GM21367 (cell line): ENCODE measurements at regions not wholly inside any gene's neighbourhood (a gene's known extent, or its start where the extent isn't known, plus 50 kb on each side); places are given as distances from the start of the nearest gene placed in this dataset.

Source experiments
- ATAC-seq: cut with Tn5 transposase; IDR thresholded peaks from one replicate; pipeline ENCODE4 v1.9.1; 2021; ENCODE audit not compliant: unreplicated experiment

GRCh38 chr12:93101367-93101766 lies 172.3 kb upstream of the EEA1 start:
- ATAC-seq: no peak

GRCh38 chr12:93102312-93102711 lies 173.2 kb upstream of the EEA1 start:
- ATAC-seq: no peak

- no peak for ATAC-seq
Observed at GRCh38 chr12:93102744-93103143, 173.6 kb upstream of the EEA1 start.

- no peak for ATAC-seq
Observed at GRCh38 chr12:93103154-93103553, 174.1 kb upstream of the EEA1 start.

- no peak for ATAC-seq
Observed at GRCh38 chr12:93104535-93104934, 175.4 kb upstream of the EEA1 start.

- no peak for ATAC-seq
Observed at GRCh38 chr12:93106910-93107309, 177.8 kb upstream of the EEA1 start.

- ATAC-seq: no peak
Observed at GRCh38 chr12:93107514-93108312, 178.6 kb upstream of the EEA1 start.

- ATAC-seq: no peak
Observed at GRCh38 chr12:93108985-93109384, 179.9 kb upstream of the EEA1 start.

- ATAC-seq: no peak
Observed at GRCh38 chr12:93109551-93110203, 180.6 kb upstream of the EEA1 start.

GRCh38 chr12:93111773-93112172 lies 182.7 kb upstream of the EEA1 start:
- ATAC-seq: no peak

GRCh38 chr12:93113317-93114006 lies 184.4 kb upstream of the EEA1 start:
- no peak for ATAC-seq

- ATAC-seq: no peak
Observed at GRCh38 chr12:93115198-93115601, 186.1 kb upstream of the EEA1 start.

- ATAC-seq: no peak
Observed at GRCh38 chr12:93115646-93116045, 186.6 kb upstream of the EEA1 start.

GRCh38 chr12:93116632-93117031 lies 187.5 kb upstream of the EEA1 start:
- no peak for ATAC-seq

- no peak for ATAC-seq
Observed at GRCh38 chr12:93121729-93122488, 192.8 kb upstream of the EEA1 start.

GRCh38 chr12:93122569-93123091 lies 193.5 kb upstream of the EEA1 start:
- no peak for ATAC-seq

GRCh38 chr12:93125126-93125525 lies 196.0 kb upstream of the EEA1 start:
- no peak for ATAC-seq

- ATAC-seq: peak; percentile 50
Observed at GRCh38 chr12:93126069-93126474, 197.0 kb upstream of the EEA1 start.

- no peak for ATAC-seq
Observed at GRCh38 chr12:93127107-93127560, 198.0 kb upstream of the EEA1 start.

- ATAC-seq: no peak
Observed at GRCh38 chr12:93127582-93128331, 198.7 kb upstream of the EEA1 start.
